LoVo (cell line): ENCODE measurements at regions not wholly inside any gene's neighbourhood (a gene's known extent, or its start where the extent isn't known, plus 50 kb on each side); places are given as distances from the start of the nearest gene placed in this dataset.

Experiments used
- DNase-seq: peaks from one replicate; pipeline ENCODE4 v3.0.0-alpha.2; 2016; ENCODE audit warnings: low spot score

DNA sequence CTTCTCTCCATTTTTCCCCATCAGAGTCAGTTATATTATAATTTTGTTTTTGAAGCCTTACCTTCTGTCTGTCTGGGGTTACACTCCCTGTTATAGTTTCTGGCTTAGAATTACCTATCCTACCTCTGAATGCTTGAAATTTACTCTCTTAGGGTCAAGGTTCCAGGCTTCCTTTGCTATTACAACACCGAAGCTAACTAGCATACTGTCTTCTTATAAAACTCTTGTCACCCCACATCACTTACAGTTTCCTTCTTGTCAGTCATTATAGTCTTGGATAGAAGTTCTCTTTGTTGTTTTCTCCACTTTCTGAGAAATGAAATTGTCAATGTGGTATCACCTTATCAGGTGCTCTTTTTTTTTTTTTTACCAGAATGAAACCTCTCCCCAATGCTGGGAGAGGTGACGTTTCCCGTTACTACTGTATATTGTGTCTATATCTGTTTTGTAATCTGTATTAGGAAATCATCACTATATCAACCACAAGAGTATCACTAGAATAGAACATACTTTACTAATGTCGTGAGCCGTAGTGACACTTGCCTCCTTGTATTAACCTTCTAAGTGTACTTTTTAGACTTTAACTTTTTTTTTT, 69.2 kb upstream of the PSMA6 start:
- no peak for DNase-seq

DNA sequence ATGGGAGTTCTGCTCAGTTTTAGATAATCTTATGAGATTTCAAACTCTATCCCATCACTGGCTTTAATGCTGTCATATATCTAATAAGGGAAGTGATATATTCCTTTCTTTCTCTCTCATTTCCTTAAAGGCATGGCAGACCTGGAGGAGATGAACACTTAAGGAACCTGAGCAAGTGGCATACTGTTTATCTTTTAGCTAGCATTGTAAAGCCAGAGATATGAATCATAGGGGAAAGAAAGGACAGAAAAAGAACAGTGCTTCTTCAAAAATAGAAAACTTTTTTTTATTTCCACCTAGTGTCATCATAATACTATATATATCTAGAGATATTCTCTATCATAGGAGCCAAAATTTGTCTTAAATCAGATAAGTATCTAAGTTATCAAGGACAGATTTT, 68.3 kb upstream of the PSMA6 start:
- no peak for DNase-seq

DNA sequence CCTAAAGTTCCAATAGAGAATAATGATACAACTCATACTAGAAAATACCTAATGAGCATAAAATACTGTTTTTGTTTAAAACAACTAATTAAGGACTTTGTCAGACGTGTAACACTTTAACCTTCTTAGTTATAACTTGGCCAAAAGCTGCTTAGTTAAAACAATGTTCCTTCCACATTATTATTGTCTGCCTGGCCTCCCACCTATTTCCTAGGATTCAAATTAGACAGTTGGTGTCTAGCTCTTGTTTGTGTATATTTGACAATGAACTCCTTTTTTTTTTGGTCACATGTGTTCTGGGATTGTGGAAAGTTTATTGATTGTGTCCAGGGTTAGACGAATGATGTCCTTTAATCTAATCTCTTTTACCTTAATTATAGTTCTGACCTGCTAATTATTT, 67.6 kb upstream of the PSMA6 start:
- no peak for DNase-seq

DNA sequence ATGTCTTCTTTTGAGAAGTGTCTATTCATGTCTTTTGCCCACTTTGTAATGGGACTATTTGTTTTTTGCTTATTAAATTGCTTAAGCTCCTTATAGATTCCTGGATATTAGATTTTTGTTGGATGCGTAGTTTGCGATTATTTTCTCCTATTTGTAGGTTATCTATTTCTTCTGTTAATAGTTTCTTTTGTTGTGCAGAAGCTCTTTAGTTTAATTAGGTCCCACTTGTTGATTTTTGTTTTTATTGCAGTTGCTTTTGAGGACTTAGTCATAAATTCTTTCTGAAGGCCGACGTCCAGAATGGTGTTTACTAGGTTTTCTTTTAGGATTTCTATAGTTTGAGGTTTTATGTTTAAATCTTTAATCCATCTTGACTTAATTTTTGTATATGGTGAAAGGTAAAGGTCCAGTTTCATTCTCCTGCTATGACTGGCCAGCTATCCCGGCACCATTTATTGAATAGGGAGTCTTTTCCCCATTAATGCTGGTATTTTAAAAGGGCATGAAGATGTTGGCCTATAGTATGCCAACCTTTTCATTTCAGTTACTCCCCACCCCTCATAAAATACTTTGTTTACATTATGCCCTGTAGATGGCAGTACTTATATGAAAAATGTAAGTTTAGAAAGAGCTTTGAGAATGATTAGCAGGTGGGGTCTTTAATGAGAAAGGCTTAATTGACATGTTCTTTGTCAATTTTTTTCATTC, 62.9 kb upstream of the PSMA6 start:
- DNase-seq: peak; percentile 14

GRCh38 chr14:35229792-35230089, 62.4 kb upstream of the PSMA6 start:
- DNase-seq: no peak

GRCh38 chr14:35231207-35231760, 60.9 kb upstream of the PSMA6 start:
- DNase-seq: no peak

DNA sequence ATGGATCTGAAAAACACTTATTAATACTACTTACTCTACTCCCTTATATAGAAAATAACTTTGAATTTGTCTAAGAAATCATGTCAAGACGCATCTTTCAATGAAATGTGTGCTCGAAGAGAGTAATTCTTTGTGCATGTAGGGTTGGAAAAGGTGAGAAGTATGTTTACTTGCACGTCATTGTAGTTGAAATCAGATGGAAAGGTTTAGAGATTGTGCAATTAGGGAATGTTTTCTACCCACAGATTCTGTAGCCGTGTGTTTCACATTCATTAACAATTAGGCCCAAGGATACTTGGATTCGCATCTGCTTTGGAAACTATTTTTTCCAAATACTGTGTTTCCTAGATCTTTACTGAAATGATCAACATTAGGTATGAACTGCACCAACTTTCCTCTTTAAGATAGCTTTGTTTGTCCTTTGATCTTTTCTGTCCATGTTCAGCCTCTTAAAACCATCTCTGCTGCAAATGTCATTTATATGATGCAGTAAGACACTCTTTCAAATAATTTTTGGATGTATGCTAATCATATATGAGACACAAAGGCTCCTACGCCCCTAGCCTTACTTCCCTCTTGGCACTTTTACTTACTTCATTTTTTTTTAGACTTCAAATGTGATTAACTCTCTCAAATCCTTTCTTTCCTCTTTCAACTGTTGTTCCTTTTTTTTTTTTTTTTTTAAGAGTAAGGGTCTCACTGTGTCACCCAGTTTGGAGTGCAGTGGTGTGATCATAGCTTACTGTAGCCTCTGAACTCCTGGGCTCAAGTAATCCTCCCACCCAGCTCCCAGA, 58.0 kb upstream of the PSMA6 start:
- DNase-seq: no peak

GRCh38 chr14:35235840-35236239, 56.3 kb upstream of the PSMA6 start:
- DNase-seq: no peak

GRCh38 chr14:35236806-35237205, 55.4 kb upstream of the PSMA6 start:
- no peak for DNase-seq

- no peak for DNase-seq
Measured at GRCh38 chr14:35240231-35240630, 52.0 kb upstream of the PSMA6 start.
